IMR-90 (cell line): ENCODE measurements at regions not wholly inside any gene's neighbourhood (a gene's known extent, or its start where the extent isn't known, plus 50 kb on each side); places are given as distances from the start of the nearest gene placed in this dataset.

Source experiments
- ATAC-seq: fragments of 200-7000 bp; cut with Tn5 transposase; 2 replicates; pipeline ENCODE4 v1.9.1; 2020; ENCODE audit warnings: low read depth, mild to moderate bottlenecking, moderate library complexity
- BruUV-seq: library from RNA; stranded (reverse); fragments of 400-500 nt; replicated peaks from 2 replicates; lab custom pipeline; 2021; lab: Mats Ljungman, UMichigan
- CTCF ChIA-PET: fragments of 300-600 bp; formaldehyde crosslinking; extraction: SDS; loops from one replicate; lab custom pipeline; 2021; ENCODE audit warnings: antibody characterized with exemption; lab: Yijun Ruan, JAX
- POLR2A ChIA-PET: fragments of 300-600 bp; sonication (Branson Sonifier 250); formaldehyde crosslinking; loops from one replicate; lab custom pipeline; 2022; ENCODE audit warnings: antibody characterized with exemption; ENCODE audit not compliant: unreplicated experiment; lab: Charles Lee
- DNase-seq: peaks from one replicate; pipeline ENCODE4 v3.0.0; 2013
- H2AFZ ChIP-seq: replicated peaks from 2 replicates; pipeline ENCODE3; 2013; ENCODE audit warnings: low read length, mild to moderate bottlenecking; ENCODE audit not compliant: poor library complexity
- H2AK5ac ChIP-seq: 2 replicates; pipeline ENCODE4 v1.6.1; 2013; ENCODE audit warnings: low read depth, low read length, inconsistent platforms
- H2AK9ac ChIP-seq: replicated peaks from 2 replicates; pipeline ENCODE3; 2013; ENCODE audit warnings: mild to moderate bottlenecking, low read depth, low read length, moderate library complexity; ENCODE audit not compliant: poor library complexity
- H2BK120ac ChIP-seq: 2 replicates; pipeline ENCODE4 v1.6.1; 2013; ENCODE audit warnings: low read depth, low read length, inconsistent platforms
- H2BK15ac ChIP-seq: 3 replicates; pipeline ENCODE4 v1.6.1; 2013; ENCODE audit warnings: low read depth, low read length, inconsistent platforms
- H2BK20ac ChIP-seq: 2 replicates; pipeline ENCODE4 v1.6.1; 2013; ENCODE audit warnings: low read depth, mild to moderate bottlenecking, inconsistent platforms, low read length, moderate library complexity
- H2BK5ac ChIP-seq: 2 replicates; pipeline ENCODE4 v1.6.1; 2013; ENCODE audit warnings: mild to moderate bottlenecking, low read depth, low read length, inconsistent platforms; ENCODE audit not compliant: poor library complexity, severe bottlenecking
- H3K14ac ChIP-seq: replicated peaks from 2 replicates; pipeline ENCODE4 v1.6.1; 2013; ENCODE audit warnings: low read depth, low read length, inconsistent platforms
- H3K18ac ChIP-seq: 2 replicates; pipeline ENCODE4 v1.6.1; 2013; ENCODE audit warnings: low read depth, low read length, control low read depth
- H3K23ac ChIP-seq: 2 replicates; pipeline ENCODE4 v1.6.1; 2013; ENCODE audit warnings: low read depth, low read length, inconsistent platforms
- H3K27ac ChIP-seq: 2 replicates; pipeline ENCODE4 v1.5.1; 2013; ENCODE audit warnings: mild to moderate bottlenecking, control low read depth, low read length; ENCODE audit not compliant: insufficient read depth
- H3K27me3 ChIP-seq: 2 replicates; pipeline ENCODE4 v1.6.1; 2013; ENCODE audit warnings: low read length; ENCODE audit not compliant: control insufficient read depth, insufficient read depth
- H3K36me3 ChIP-seq: 2 replicates; pipeline ENCODE4 v1.6.1; 2013; ENCODE audit warnings: low read length, mixed read lengths; ENCODE audit not compliant: control insufficient read depth, insufficient read depth
- H3K4ac ChIP-seq: 2 replicates; pipeline ENCODE4 v1.6.1; 2013; ENCODE audit warnings: low read depth, low read length, inconsistent platforms
- H3K4me1 ChIP-seq: 2 replicates; pipeline ENCODE4 v1.6.1; 2013; ENCODE audit warnings: low read length, mixed read lengths; ENCODE audit not compliant: control insufficient read depth, insufficient read depth
- H3K4me2 ChIP-seq: 2 replicates; pipeline ENCODE4 v1.6.1; 2013; ENCODE audit warnings: low read depth, mild to moderate bottlenecking, control low read depth, low read length, moderate library complexity
- H3K4me3 ChIP-seq: 2 replicates; pipeline ENCODE4 v1.5.1; 2013; ENCODE audit warnings: low read depth, mild to moderate bottlenecking, control low read depth, low read length, moderate library complexity; ENCODE audit not compliant: insufficient read depth
- H3K56ac ChIP-seq: 2 replicates; pipeline ENCODE4 v1.6.1; 2013; ENCODE audit warnings: low read length, inconsistent platforms; ENCODE audit not compliant: insufficient read depth; ENCODE audit errors: extremely low read depth
- H3K79me1 ChIP-seq, 2 experiments: 2 replicates each; pipeline ENCODE4 v1.6.1; 2013; ENCODE audit warnings: low read length in 2 of 2, inconsistent platforms in 1 of 2, low read depth in 1 of 2
- H3K9ac ChIP-seq: 2 replicates; pipeline ENCODE4 v1.6.1; 2013; ENCODE audit warnings: low read depth, low read length, control low read depth
- H3K9me1 ChIP-seq: 2 replicates; pipeline ENCODE4 v1.6.1; 2013; ENCODE audit warnings: low read length, inconsistent platforms; ENCODE audit not compliant: insufficient read depth
- H3K9me3 ChIP-seq: 2 replicates; pipeline ENCODE4 v1.6.1; 2013; ENCODE audit warnings: low read length; ENCODE audit not compliant: control insufficient read depth, insufficient read depth
- H4K20me1 ChIP-seq: 2 replicates; pipeline ENCODE4 v1.6.1; 2013; ENCODE audit warnings: low read length, inconsistent platforms; ENCODE audit not compliant: insufficient read depth
- H4K5ac ChIP-seq: 2 replicates; pipeline ENCODE4 v1.6.1; 2013; ENCODE audit warnings: mild to moderate bottlenecking, low read depth, low read length, control low read depth
- H4K8ac ChIP-seq, 2 experiments: 2 replicates each; pipeline ENCODE4 v1.6.1; 2013; ENCODE audit warnings: low read depth in 2 of 2, low read length in 2 of 2, control low read depth in 1 of 2, inconsistent platforms in 1 of 2
- H4K91ac ChIP-seq: 2 replicates; pipeline ENCODE4 v1.6.1; 2013; ENCODE audit warnings: low read depth, low read length, inconsistent platforms; ENCODE audit not compliant: insufficient read depth
- CEBPB ChIP-seq: IDR thresholded peaks from 2 replicates; pipeline ENCODE4 v1.6.1; 2012; ENCODE audit warnings: low read depth, low read length, improper control_type of control experiment
- MAFK ChIP-seq: IDR thresholded peaks from 2 replicates; pipeline ENCODE4 v1.6.1; 2012; ENCODE audit warnings: low read depth, low read length, improper control_type of control experiment
- WGBS, 2 experiments: methylation state at CpG; one replicate each; pipeline versions ENCODE4 v1.1.5 to v1.1.7; 2013; ENCODE audit warnings: missing lambda C conversion rate in 2 of 2; ENCODE audit not compliant: insufficient read length in 1 of 2; ENCODE audit errors: extremely low coverage in 2 of 2; 5-methylcytosine and 5-hydroxymethylcytosine counted together
- dilution Hi-C: fragments of 300-500 bp; cut with HindIII; formaldehyde crosslinking; loops from one replicate; pipeline ENCODE4 v1.14.3; 2018; ENCODE audit warnings: low sequenced_read_pairs; ENCODE audit not compliant: unreplicated experiment
- in situ Hi-C: fragments of 300-500 bp; cut with MboI; formaldehyde crosslinking; loops from 3 replicates; pipeline ENCODE4 v1.14.3; 2019; ENCODE audit warnings: low sequenced_read_pairs, inconsistent platforms, mixed read lengths
- intact Hi-C: fragments of 100-400 bp; cut with micrococcal nuclease; formaldehyde crosslinking; loops from 2 replicates; pipeline ENCODE4 v1.10.0; 2022

DNA sequence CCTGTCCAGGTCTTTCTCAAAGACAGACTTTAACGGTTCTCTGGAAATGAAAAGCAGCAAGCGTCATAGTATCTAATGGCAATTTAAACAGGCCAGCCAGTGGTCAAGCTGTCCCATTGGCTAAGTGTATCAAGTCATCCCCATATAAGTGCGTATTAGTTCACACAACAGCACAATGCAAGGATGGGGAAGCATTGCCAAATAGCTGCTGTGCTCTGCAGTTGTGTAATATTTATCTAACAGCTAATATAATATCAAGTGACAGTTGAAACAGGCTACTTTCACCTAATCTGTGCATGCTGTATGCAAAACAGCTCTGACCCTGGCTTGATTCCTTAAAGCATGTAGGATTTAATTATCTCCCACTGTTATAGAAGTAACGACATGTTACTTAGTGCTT lies 134.8 kb upstream of the PPARGC1A start:
- BruUV-seq: no TSS peak
- H3K36me3 ChIP-seq: no peaks in the 10 kb centered on the region
- peak overlapping the region; percentile 5; the same call in 1 of the 2 replicates for H3K4ac ChIP-seq
- H2AFZ ChIP-seq: no peak overlapping the region
- H3K14ac ChIP-seq: no peak overlapping the region
- no peaks in the 10 kb centered on the region for H3K9me3 ChIP-seq
- H3K4me3 ChIP-seq: no peak overlapping the region
- peak overlapping the region; percentile 38; the same call in 1 of the 2 replicates for H2AK5ac ChIP-seq
- no peak overlapping the region for H3K56ac ChIP-seq
- peak overlapping the region; percentile 86 for H4K5ac ChIP-seq
- dilution Hi-C loops: no loop called here
- H4K91ac ChIP-seq: peak overlapping the region; percentile 36; the same call in 1 of the 2 replicates
- peaks cover 7% of the 10 kb centered on the region for H3K4me1 ChIP-seq
- peak overlapping the region; percentile 26; the same call in 1 of the 3 replicates for H2BK15ac ChIP-seq
- intact Hi-C loops: no loop called here
- ChIA-PET POLR2A (no interaction called here), CTCF (no interaction called here)
- peak; percentile 84 for ATAC-seq
- peak overlapping the region; percentile 75 for H3K18ac ChIP-seq
- H3K23ac ChIP-seq: no peak overlapping the region
- H2BK5ac ChIP-seq: peak overlapping the region; percentile 35
- no CpG with 5 or more reads among the region's 4 CpGs for WGBS, 2 experiments
- peak; percentile 77 for DNase-seq
- peak overlapping the region; percentile 20; the same call in 1 of the 2 replicates for H2BK120ac ChIP-seq
- TF ChIP-seq CEBPB: peak; percentile 88
- no peak for TF ChIP-seq MAFK
- peak overlapping the region; percentile 70; the same call in 1 of the 2 replicates for H3K27ac ChIP-seq
- in situ Hi-C loops: no loop called here
- peak overlapping the region; percentile 50 for H2BK20ac ChIP-seq
- peak overlapping the region; percentile 3 to 66; a peak in 3 of 4 replicates for H4K8ac ChIP-seq
- H3K9ac ChIP-seq: no peak overlapping the region; the same call in 1 of the 2 replicates
- H2AK9ac ChIP-seq: no peak overlapping the region
- H3K9me1 ChIP-seq: peaks cover 5% of the 10 kb centered on the region
- peak overlapping the region; percentile 62 for H3K4me2 ChIP-seq
- no peaks in the 10 kb centered on the region for H4K20me1 ChIP-seq
- no peaks in the 10 kb centered on the region for H3K79me1 ChIP-seq
- no peaks in the 10 kb centered on the region; the same call in none of the 2 replicates for H3K27me3 ChIP-seq
